GM21723 (cell line): ENCODE measurements at regions not wholly inside any gene's neighbourhood (a gene's known extent, or its start where the extent isn't known, plus 50 kb on each side); places are given as distances from the start of the nearest gene placed in this dataset.

Source experiments
- ATAC-seq: cut with Tn5 transposase; IDR thresholded peaks from one replicate; pipeline ENCODE4 v1.9.1; 2021; ENCODE audit warnings: mild to moderate bottlenecking, moderate library complexity; ENCODE audit not compliant: unreplicated experiment

DNA sequence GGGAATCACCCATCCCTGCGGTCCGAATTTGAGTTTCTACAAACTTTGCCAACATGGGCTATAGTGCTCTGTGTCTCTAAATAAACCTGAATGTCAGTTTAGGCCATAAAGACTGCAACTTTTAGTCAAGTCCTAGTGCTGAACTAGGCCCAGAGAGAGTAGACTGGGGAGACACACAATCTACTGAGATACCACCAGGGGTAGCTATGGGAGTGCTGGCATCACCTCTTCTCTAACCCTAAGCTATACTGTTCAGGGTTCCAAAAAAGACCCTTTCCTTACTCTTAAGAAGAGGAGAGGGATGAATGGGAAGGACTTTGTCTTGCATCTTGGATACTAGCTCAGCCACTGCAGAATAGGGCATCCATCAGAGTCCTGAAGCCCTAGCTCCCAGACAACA lies 866.7 kb upstream of the PRMT6 start:
- ATAC-seq = no peak

DNA sequence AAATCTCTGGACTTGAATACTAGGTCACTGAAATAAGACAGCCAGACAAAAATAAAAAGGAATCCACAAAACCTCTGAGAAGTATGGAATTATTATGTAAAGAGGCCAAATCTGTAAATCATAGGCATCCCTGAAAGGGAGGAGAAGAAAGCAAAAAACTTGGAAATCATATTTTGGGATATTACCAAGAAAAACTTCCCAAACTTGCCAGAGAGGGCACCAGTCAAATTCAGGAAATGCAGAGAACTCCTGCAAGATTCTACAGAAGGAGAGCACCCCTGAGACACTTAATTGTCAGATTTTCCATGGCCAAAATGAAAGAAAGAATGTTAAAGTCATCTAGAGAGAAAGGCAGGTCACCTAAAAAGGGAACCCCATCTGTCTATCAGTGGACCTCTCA lies 862.3 kb upstream of the PRMT6 start:
- ATAC-seq = no peak

DNA sequence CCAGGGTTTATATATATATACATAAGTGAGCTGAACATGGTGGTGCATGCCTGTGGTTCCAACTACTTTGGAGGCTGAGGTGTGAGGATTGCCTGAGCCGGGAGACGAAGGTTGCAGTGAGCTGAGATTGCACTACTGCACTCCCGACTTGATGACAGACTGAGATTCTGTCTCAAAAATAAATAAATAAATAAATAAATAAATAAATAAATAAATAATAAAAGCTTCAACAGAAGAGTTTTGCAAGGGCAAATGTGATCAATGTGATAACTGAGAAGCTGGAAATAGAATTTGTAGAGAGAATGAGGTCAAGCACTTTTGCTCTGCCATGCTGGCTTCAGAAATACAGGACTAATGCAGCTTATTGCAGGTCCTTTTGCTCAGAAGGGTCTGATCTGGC lies 855.8 kb upstream of the PRMT6 start:
- ATAC-seq = no peak

DNA sequence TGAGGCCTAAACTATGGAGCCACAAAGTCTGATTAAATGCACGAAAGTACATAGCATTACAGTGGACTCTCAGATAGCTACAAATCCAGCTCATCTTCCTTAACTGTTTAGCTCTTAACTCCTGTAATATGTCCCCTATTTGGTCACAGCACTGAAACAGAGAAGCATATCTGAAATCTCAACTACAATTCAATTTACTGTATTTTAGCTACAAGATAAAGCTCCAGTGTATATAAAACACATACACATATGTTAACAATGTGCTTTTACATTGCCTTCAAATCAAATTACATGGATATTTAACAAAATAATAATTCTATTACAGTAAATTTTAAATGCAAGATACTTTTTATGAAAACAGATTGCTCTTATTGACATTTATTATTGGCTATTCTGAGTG lies 849.3 kb upstream of the PRMT6 start:
- ATAC-seq = no peak

DNA sequence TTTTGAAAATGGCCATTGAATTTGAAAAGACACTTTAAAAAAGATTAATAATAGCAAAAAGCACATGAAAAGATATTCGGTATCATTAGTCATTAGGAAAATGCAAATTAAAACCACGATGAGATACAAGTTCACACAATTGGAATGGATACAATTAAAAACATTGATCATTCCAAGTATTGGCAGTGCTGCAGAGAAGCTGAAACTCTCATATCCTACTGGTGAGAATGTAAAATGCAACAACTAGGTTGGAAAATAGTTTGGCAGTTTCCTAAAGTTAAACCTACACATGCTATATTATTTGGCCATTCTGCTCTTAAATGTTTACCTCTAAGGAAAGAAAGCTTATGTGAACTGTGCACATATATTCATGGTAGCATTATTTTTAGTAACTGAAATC lies 838.7 kb upstream of the PRMT6 start:
- ATAC-seq = no peak

DNA sequence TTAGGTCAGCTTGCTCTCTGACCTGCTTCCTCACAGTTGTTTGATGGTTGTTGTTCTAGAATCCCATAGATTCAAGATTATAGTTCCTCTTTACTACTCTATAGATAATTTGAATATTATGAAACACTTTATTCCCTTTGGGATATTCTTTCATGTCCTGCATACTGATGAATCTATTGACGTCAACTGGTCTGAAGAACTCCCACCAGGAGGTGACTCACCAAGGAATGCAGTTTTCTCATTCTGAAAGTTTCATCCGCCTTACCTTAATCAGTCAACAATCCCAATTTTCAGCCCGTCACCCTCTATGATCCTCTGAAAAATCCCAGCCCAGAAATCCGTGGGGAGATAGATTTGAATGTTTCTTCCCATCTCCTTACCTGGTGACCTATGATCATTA lies 834.1 kb upstream of the PRMT6 start:
- ATAC-seq = no peak

DNA sequence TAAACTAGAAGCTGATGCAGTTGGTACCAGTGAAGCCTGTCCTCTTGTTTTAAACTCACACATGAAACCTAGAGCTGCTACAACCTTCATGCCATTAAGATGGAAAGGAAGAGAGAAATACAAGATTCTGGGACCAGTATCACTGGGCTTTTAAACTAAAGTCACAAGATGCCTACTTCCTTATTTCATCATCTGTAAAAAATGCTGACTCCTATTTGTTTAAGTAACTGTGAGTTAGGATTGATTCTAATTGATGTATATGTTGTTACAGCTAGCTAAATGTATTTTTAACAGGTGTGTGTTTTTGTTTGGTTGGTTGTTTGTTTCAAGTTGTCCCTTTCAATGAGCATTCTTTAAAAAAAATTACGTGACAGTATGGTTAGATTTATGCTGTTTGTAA lies 833.3 kb upstream of the PRMT6 start:
- no peak for ATAC-seq

DNA sequence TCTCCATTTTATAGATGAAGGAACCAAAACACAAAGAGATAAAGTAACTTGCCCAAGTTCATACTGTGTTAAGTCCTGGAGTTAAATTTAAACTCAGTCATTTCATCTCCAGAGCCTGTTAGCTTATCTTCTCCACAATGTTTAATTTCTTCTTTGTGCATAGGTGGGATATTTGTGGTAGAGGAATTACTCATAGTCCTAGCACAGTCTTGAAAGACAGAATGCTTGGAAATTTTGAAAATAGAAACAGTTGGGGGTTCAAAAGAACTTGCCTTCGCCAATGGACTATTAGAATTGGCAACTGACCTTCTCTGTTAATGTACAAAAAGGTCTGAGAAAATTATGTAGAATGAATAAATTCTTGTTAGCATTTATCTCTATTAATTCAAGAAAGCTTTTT lies 832.0 kb upstream of the PRMT6 start:
- no peak for ATAC-seq

DNA sequence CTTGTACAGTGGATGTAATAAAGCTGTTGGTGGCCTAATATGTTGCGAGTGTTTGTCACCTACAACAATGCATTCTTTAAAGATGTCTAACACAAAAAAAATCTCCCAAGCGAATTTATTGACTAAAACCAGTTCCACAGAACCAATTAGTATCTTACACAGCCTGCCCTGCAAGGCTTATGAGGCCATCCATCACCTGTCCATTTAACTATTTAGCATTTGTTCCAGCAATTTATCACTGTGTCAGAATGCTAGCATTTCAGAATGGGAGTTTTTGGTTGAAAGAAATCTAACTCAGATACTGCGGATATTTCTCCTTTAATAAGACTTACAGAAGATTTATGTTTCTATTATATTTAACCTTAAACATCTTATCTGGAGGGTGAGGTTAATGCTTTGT lies 831.1 kb upstream of the PRMT6 start:
- ATAC-seq = no peak

DNA sequence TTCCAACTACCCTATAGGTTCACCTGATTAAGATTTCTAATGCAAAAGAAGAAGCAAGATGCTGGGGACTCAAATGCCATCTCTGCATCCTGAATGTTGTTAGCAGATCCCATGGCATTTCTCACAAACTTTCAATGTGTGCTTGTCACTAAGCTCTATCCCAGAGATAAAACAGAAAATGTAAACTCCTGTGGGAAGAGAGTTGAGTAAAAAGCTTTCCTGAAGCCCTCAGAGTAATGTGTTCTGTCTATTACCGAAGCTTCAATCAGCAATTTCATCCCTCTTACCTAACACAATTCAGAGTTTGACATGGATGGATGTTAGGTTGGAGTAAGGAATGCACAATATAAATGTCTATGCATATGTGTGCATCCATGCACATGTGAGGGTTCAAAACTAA lies 829.9 kb upstream of the PRMT6 start:
- ATAC-seq = no peak

DNA sequence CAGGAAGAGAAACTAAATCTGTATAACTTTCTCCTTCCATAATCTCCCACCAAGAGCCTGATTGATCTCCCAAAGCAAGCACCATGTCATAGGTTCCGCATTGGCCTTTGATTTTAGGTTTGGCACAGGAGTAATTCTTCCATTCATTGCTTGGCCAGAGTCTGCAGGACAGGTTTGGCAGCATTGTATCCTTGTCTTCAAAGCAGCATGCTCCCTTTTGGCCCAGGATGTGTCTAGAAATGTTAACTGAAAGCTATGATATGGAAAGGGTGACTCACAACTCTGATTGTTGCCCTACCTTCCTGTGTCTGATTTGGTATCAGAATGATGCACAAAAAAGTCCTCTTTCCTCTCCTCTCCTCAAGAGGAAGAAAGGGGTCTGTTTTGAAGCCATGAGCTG lies 824.3 kb upstream of the PRMT6 start:
- no peak for ATAC-seq

DNA sequence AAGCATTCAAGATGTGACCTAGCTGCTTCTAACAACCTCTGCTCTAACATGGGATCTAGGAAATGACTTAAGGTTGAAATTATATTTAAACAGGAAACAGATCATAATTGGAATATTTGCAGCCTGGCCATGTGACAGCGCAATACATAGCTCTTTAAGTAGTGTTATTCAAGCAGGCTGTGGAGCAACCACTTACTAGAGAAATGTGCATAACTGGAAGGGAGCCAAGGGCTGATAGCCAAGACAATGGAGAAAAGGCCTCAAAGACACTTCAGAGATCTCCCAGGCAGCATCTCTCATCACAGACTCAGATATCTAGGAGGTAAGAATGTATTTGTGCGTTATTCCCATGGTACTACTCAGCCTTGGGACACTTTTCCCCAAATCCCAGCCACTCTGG lies 823.0 kb upstream of the PRMT6 start:
- ATAC-seq = no peak

DNA sequence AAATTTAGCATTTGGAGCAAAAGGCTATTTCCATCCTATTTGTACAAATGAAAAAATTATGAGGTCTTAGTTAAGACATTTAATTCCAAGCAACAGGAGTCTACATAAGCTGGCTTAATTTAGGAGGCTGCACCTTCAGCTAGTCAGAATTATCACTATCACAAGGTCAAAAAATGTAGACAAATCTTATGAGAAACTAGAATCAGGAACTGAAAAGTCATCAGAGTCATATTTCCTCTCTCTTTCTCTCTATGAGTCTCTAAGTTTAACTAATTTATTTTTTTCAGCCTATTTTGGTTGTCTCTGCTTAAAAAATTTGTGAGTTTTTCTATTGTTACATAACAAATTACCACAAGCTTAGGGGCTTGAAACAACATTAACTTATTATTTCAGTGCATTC lies 807.1 kb upstream of the PRMT6 start:
- no peak for ATAC-seq

DNA sequence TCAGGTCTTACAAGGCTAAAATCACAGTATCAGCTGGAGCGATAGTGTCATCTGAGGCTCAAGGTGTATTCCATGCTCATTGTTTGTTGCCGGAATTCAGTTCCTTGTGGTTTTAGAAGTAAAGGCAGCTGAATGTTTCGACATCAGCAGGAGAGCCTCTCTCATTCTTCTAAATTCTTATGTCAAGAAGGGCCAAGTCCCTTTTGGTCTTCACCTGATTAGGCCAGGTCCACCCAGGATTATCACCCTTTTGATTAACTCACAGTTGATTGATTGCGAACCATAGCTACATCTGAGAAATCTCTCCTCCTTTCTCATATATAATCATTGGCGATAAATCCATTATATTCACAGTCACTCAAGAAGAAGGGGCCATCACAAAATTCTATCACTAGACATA lies 806.7 kb upstream of the PRMT6 start:
- ATAC-seq = no peak

DNA sequence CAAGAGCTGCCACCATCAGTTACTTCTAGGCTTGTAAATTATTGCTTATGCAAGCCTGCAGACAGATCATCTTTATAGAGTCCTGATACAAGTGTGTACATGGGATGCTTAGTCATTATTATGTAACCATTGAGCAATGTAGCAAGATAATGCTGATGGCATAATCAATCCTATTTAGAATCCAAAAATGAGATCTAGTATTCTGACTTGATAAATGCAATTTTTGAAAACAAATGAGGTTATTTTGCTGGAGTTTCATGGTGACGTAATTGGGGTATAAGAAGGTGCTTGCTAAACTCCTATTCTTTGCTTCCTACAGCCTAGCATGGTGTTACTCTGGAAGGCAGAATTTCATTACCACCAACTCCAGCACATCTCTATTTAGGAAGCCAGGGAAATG lies 801.7 kb upstream of the PRMT6 start:
- no peak for ATAC-seq

DNA sequence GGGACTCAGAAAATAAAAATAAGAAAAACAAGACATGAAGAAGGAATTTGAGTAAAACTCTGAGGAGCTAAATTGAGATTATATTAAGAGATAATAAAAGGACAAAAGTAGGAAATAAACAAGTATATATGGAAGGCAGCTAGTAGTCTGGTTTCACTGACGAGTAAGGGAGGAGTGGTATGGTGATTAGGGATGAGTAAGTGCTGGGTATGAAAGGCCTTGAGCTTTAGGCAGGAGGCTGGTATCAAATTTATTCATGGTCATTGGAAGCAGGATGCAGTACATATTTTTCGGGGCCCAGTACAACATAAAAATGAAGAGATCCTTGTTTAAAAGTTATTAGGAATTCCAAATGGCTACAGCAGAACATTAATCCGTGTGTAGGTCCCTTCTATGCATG lies 789.7 kb upstream of the PRMT6 start:
- ATAC-seq = no peak

DNA sequence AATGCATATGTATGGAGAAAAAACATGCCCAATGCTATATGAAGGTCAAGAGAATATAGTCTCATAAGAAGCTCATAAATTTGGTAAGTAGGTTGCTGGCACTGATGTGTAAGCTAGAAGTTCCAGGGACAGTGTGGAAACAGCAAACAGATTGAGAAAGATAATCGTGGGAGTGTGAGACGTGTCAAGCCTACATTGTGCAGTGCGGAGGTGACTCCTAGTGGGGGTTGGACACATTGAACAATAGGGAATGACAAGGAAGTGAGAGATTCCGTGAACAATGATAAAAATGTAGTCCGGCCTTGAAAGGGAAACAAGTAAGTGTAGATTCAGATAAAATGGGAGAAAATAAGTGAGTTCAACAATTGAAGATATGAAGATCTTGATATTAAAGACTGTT lies 788.4 kb upstream of the PRMT6 start:
- ATAC-seq = no peak

DNA sequence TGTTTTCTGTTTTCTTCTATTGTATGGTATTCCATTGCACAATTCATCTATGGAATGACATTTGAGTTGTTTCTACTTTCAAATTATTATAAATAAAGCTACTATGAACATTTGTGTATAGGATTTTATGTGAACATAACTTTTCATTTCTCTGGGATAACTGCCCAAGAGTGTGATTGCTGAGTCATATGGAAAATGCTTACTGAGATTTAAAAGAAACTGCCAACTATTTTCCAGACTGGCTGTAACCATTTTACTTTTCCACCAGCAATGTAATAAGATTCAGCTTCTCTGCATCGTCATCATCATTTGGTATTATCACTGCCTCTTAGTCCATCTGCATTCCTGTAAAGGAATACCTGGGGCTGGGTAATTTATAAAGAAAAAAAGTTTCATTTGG lies 779.6 kb upstream of the PRMT6 start:
- ATAC-seq = no peak

DNA sequence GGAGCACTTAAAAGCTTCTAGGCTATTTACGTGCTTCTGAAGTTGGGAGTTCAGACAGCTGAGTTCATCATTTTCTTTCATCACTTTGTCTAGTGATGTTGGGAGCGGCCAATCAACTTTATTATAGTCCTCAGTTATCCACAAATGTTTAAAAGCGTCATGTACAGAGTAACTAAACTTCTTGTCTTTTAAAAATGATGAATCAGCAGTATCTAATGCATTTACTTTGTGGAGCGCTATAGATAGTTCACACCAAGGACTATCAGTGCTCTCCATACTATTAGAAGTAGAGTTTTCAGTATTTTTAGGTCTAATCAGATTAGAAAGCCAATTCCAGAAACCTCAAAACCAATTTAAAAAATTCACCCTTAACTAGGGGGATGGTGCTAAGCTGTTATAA lies 778.7 kb upstream of the PRMT6 start:
- ATAC-seq = no peak

DNA sequence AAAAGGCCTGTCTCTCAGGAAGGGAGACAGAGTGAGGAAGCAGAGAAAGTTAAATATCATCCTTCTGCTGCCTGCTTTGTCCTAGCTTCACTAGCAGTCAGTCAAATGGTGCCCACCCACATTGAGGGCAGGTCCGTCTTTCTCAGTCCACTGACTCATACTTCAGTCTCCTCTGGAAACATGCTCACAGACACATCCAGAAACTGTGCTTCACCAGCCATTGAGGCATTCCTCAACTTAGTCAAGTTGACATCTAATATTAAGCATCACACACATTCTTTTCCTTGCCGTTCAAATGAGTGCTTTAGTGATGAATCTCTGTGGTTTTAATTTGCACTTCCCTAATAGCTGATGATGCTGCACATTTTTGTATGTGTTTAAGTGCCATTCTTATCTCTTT lies 777.8 kb upstream of the PRMT6 start:
- ATAC-seq = no peak

DNA sequence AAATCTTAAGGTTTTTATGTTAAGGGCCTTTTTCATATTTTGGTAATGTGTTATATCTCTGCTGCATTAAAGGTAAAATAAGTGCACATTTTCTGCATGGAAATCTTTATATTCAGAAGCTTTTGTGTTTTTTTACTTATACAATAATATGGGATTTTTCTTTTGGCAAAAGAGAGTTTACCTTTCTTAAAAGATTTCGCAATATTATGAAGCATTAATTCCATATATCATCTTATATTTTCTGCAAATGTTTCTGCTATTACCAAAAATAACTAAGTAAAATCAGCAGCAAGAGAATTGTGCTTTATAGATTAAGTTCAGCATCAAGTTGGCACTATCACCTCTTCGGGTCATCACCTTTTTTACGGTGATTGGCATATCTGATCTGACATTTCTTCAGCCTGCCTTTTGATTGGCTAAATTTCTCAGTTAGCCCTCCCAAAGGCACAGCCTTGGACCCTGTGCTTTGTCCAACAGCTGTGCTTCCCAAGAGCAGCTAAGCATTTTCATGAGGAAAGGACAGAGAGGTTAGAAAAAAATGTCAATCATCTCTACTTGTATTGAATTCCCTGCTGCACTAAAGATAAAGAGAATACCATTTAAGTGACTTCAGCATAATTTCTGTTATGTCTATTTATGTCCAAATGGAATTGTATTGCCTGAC lies 767.1 kb upstream of the PRMT6 start:
- ATAC-seq = no peak

DNA sequence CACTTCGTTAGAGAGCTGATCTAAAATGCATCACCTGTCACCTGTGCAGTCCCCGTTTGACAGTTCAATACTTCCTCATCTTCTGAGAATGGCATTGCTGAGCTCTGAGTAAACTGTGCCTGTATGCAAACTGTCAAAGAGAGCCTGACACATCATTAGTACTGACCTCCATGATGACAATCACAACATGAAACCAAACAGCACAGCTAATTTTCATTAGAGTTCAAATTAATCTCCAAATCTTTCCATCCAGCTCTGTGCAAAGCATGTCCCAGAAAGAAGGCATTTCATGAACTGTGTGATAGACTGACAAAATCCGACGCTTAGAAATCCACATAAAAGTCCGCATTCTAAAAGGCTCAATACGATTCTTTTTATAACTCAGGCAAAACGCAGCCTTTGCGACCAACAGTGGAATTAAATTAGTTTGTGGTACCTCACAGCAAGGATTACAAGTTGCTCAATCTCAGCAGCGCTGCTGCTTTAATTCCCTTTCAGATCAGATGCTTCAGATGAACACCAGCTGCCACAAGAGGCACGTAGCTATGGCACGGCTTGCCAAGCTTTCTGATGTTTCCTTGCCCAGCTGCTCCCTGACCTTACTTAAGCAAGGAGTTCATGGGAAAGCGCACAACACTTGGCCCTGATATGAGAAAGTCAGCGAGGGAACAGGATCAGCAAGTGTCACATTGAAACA lies 765.5 kb upstream of the PRMT6 start:
- no peak for ATAC-seq

DNA sequence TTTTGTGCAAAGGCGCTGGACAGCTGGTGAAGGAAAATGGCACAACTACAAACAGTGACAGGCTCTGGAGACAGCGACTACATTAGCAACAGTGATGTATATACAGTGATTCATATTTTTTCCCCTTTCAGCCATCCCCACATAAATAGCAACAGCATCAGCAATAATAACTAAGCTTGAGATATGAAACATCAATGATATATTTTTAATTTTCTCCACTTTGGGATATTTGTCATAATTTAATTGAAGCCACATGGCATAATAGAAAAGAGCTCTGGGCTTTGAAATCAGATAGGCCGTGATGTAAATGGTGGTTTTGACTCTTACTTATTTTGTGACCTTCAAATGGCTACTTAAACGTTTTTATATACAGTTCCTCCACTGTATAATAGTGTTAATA lies 764.3 kb upstream of the PRMT6 start:
- ATAC-seq = no peak
